ENCODE measurements at regions not wholly inside any gene's neighbourhood (a gene's known extent, or its start where the extent isn't known, plus 50 kb on each side); places are given as distances from the start of the nearest gene placed in this dataset.

GRCh38 chr2:193738892-193739291 is 1544.2 kb upstream of the TMEFF2 start:
- 96% methylated on average over 4 of the region's 4 CpGs for WGBS (ENCODE audit: insufficient coverage)

GRCh38 chr2:193712912-193713311 is 1518.2 kb upstream of the TMEFF2 start:
- Histone ChIP-seq H4K20me1 (ENCODE audit: control insufficient read depth, insufficient read depth, low read length, poor library complexity, severe bottlenecking) (no peaks in the 10 kb centered on the region), H3K79me2 (ENCODE audit: control insufficient read depth, insufficient read depth, low read length) (no peaks in the 10 kb centered on the region), H2AFZ (ENCODE audit: insufficient read depth, low read depth, low read length, poor library complexity, severe bottlenecking) (no peak overlapping the region), H3K9me3 (ENCODE audit: control extremely low read depth in 1 of 3, control insufficient read depth in 2 of 3, insufficient read depth in 1 of 3, low read length in 2 of 3) (peaks cover 0 to 1% (median 0%) of the 10 kb centered on the region in 3 donors), H3K4me3 (ENCODE audit: control extremely low read depth in 1 of 5, extremely low read depth in 1 of 5, insufficient read depth in 1 of 5, low read depth in 2 of 5, low read length in 4 of 5) (no peak overlapping the region), H3K27ac (ENCODE audit: low read length in 2 of 2) (no peak overlapping the region), H3K9ac (ENCODE audit: low read length) (no peak overlapping the region), H3K4me2 (replicated peaks; ENCODE audit: low read depth, low read length, poor library complexity, severe bottlenecking) (no peak overlapping the region), H3K36me3 (replicated peaks in 1 of 2; ENCODE audit: control extremely low read depth in 1 of 2, control insufficient read depth in 1 of 2, extremely low read depth in 1 of 2, insufficient read depth in 2 of 2, low read length in 1 of 2) (no peaks in the 10 kb centered on the region), H3K27me3 (replicated peaks in 1 of 4; ENCODE audit: control extremely low read depth in 1 of 4, control insufficient read depth in 3 of 4, insufficient read depth in 4 of 4, low read length in 3 of 4) (no peaks in the 10 kb centered on the region), H3K4me1 (ENCODE audit: control insufficient read depth in 2 of 2, insufficient read depth in 2 of 2, low read length in 2 of 2) (no peaks in the 10 kb centered on the region)
- no peak overlapping the region for H3K27ac Mint-ChIP-seq
- ATAC-seq (ENCODE audit: low read depth) (no peak), DNase-seq (no peak)
- TF ChIP-seq EZH2 (IDR thresholded peaks at IDR 0.05; ENCODE audit: borderline replicate concordance, insufficient read depth, low read depth, low read length, poor library complexity, severe bottlenecking), result no peak
- intact Hi-C loops (cut with micrococcal nuclease), result no loop called here
- ChIA-PET CTCF (no interaction called here), POLR2A (no interaction called here)
- H3K9me3 Mint-ChIP-seq (ENCODE audit: insufficient read depth), result no peaks in the 10 kb centered on the region
- H3K4me1 Mint-ChIP-seq, result no peaks in the 10 kb centered on the region
- no peaks in the 10 kb centered on the region for H3K27me3 Mint-ChIP-seq
- no peak overlapping the region for H3K4me3 Mint-ChIP-seq

More at GRCh38 chr2:193738892-193739291, 1544.2 kb upstream of the TMEFF2 start:
- Histone ChIP-seq H3K27ac (ENCODE audit: low read length in 2 of 2) (no peak overlapping the region), H3K36me3 (replicated peaks in 1 of 2; ENCODE audit: control extremely low read depth in 1 of 2, control insufficient read depth in 1 of 2, extremely low read depth in 1 of 2, insufficient read depth in 2 of 2, low read length in 1 of 2) (no peaks in the 10 kb centered on the region), H3K4me3 (ENCODE audit: control extremely low read depth in 1 of 5, extremely low read depth in 1 of 5, insufficient read depth in 1 of 5, low read depth in 2 of 5, low read length in 4 of 5) (no peak overlapping the region), H3K9me3 (ENCODE audit: control extremely low read depth in 1 of 3, control insufficient read depth in 2 of 3, insufficient read depth in 1 of 3, low read length in 2 of 3) (no peaks in the 10 kb centered on the region), H3K79me2 (ENCODE audit: control insufficient read depth, insufficient read depth, low read length) (no peaks in the 10 kb centered on the region), H2AFZ (ENCODE audit: insufficient read depth, low read depth, low read length, poor library complexity, severe bottlenecking) (no peak overlapping the region), H3K27me3 (replicated peaks in 1 of 4; ENCODE audit: control extremely low read depth in 1 of 4, control insufficient read depth in 3 of 4, insufficient read depth in 4 of 4, low read length in 3 of 4) (no peaks in the 10 kb centered on the region), H3K4me2 (replicated peaks; ENCODE audit: low read depth, low read length, poor library complexity, severe bottlenecking) (no peak overlapping the region), H4K20me1 (ENCODE audit: control insufficient read depth, insufficient read depth, low read length, poor library complexity, severe bottlenecking) (no peaks in the 10 kb centered on the region), H3K4me1 (ENCODE audit: control insufficient read depth in 2 of 2, insufficient read depth in 2 of 2, low read length in 2 of 2) (no peaks in the 10 kb centered on the region), H3K9ac (ENCODE audit: low read length) (no peak overlapping the region)
- ATAC-seq (ENCODE audit: low read depth) (no peak), DNase-seq (no peak)
- TF ChIP-seq EZH2 (IDR thresholded peaks at IDR 0.05; ENCODE audit: borderline replicate concordance, insufficient read depth, low read depth, low read length, poor library complexity, severe bottlenecking) (no peak), CTCF (IDR thresholded peaks at IDR 0.05) (no peak)
- intact Hi-C loops (cut with micrococcal nuclease), result no loop called here
- POLR2A ChIA-PET, result no interaction called here
- Mint-ChIP-seq H3K4me1 (no peaks in the 10 kb centered on the region), H3K4me3 (no peak overlapping the region), H3K9me3 (ENCODE audit: insufficient read depth) (no peaks in the 10 kb centered on the region), H3K27ac (no peak overlapping the region), H3K27me3 (no peaks in the 10 kb centered on the region)
- CTCF ChIA-PET, result no interaction called here

All from B cell (primary cell).